Loucy (cell line): ENCODE measurements at regions not wholly inside any gene's neighbourhood (a gene's known extent, or its start where the extent isn't known, plus 50 kb on each side); places are given as distances from the start of the nearest gene placed in this dataset.

Source experiments
- H2AFZ ChIP-seq: fragments of 200-600 bp; sonication (generic); 2 replicates; pipeline ENCODE4 v1.6.0; 2016; ENCODE audit warnings: antibody characterized with exemption, mild to moderate bottlenecking, low read length, moderate library complexity
- H3F3A ChIP-seq: fragments of 200-600 bp; 2 replicates; pipeline ENCODE4 v1.6.0; 2016; ENCODE audit warnings: antibody characterized with exemption, low read depth, mild to moderate bottlenecking
- H3K27me3 ChIP-seq: fragments of 200-600 bp; sonication (generic); 2 replicates; pipeline ENCODE4 v1.6.1; 2014; ENCODE audit warnings: low read length, mild to moderate bottlenecking; ENCODE audit not compliant: insufficient read depth, poor library complexity, severe bottlenecking
- H3K36me3 ChIP-seq: fragments of 200-600 bp; sonication (generic); 2 replicates; pipeline ENCODE4 v1.6.1; 2016; ENCODE audit warnings: low read length; ENCODE audit not compliant: insufficient read depth
- H3K4me1 ChIP-seq: fragments of 200-600 bp; sonication (generic); 2 replicates; pipeline ENCODE4 v1.5.1; 2014; ENCODE audit warnings: low read length, mild to moderate bottlenecking; ENCODE audit not compliant: insufficient read depth, poor library complexity, severe bottlenecking
- H3K4me2 ChIP-seq: fragments of 200-600 bp; sonication (generic); 2 replicates; pipeline ENCODE4 v1.6.0; 2014; ENCODE audit warnings: antibody characterized with exemption, low read length, low read depth, mild to moderate bottlenecking; ENCODE audit not compliant: poor library complexity, severe bottlenecking
- H3K4me3 ChIP-seq: fragments of 200-600 bp; sonication (generic); 2 replicates; pipeline ENCODE4 v1.5.1; 2014; ENCODE audit warnings: low read length, mild to moderate bottlenecking, mixed read lengths; ENCODE audit not compliant: poor library complexity, severe bottlenecking
- H3K79me2 ChIP-seq: fragments of 200-600 bp; sonication (generic); 2 replicates; pipeline ENCODE4 v1.6.1; 2014; ENCODE audit warnings: low read length; ENCODE audit not compliant: insufficient read depth
- H3K9ac ChIP-seq: fragments of 200-600 bp; sonication (generic); 2 replicates; pipeline ENCODE4 v1.6.0; 2014; ENCODE audit warnings: mild to moderate bottlenecking, low read depth, low read length, moderate library complexity; ENCODE audit not compliant: poor library complexity, severe bottlenecking
- H3K9me2 ChIP-seq: fragments of 200-600 bp; sonication (generic); replicated peaks from 2 replicates; pipeline ENCODE4 v1.6.1; 2016; ENCODE audit warnings: low read depth, low read length, mixed read lengths
- H3K9me3 ChIP-seq: fragments of 200-600 bp; sonication (generic); 2 replicates; pipeline ENCODE4 v1.6.1; 2014; ENCODE audit warnings: mild to moderate bottlenecking, antibody characterized with exemption, low read length, low read depth; ENCODE audit not compliant: insufficient read depth
- H4K20me1 ChIP-seq: fragments of 200-600 bp; sonication (generic); 2 replicates; pipeline ENCODE4 v1.6.0; 2014; ENCODE audit warnings: antibody characterized with exemption, low read length, mild to moderate bottlenecking; ENCODE audit not compliant: insufficient read depth, poor library complexity, severe bottlenecking
- EZH2phosphoT487 ChIP-seq: fragments of 200-600 bp; IDR thresholded peaks from 2 replicates; pipeline ENCODE4 v1.6.1; 2018; ENCODE audit warnings: antibody characterized with exemption, mild to moderate bottlenecking, moderate library complexity, borderline replicate concordance
- TF ChIP-seq, protein P1 (sequence below): fragments of 200-600 bp; sonication (generic); conservative IDR thresholded peaks from 2 replicates; pipeline ENCODE4 v1.5.1; 2014; ENCODE audit warnings: mild to moderate bottlenecking, antibody characterized with exemption, low read length

DNA sequence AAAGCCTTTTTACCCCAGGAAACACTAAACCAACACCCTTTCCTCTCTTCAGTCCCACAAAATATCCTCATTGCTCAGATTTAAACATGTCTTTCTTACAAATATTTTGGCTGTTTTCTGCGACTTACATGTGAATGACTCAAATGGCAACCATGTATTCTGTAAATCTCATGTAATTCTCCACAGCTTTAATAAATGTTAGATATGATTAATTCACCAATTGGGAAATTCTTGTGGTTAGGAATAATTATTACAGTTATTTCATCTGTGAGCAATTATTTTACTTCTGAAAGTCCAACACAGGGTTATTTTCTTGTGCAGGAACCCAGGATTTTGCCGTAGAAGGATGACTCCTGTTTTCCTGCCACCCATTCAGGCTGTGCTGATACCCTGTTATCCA, 431.5 kb downstream of the LMO4 start:
- Histone ChIP-seq H3K9me2 (no peaks in the 10 kb centered on the region), H3F3A (no peaks in the 10 kb centered on the region), H2AFZ (no peak overlapping the region), H3K36me3 (no peaks in the 10 kb centered on the region), H3K4me3 (no peak overlapping the region), H3K9ac (no peak overlapping the region), H4K20me1 (no peaks in the 10 kb centered on the region), H3K4me2 (no peak overlapping the region), H3K4me1 (peaks cover 28% of the 10 kb centered on the region), H3K79me2 (no peaks in the 10 kb centered on the region), H3K27me3 (no peaks in the 10 kb centered on the region), H3K9me3 (no peaks in the 10 kb centered on the region)
- TF ChIP-seq EZH2phosphoT487, result no peak
- TF ChIP-seq, protein P1, sequence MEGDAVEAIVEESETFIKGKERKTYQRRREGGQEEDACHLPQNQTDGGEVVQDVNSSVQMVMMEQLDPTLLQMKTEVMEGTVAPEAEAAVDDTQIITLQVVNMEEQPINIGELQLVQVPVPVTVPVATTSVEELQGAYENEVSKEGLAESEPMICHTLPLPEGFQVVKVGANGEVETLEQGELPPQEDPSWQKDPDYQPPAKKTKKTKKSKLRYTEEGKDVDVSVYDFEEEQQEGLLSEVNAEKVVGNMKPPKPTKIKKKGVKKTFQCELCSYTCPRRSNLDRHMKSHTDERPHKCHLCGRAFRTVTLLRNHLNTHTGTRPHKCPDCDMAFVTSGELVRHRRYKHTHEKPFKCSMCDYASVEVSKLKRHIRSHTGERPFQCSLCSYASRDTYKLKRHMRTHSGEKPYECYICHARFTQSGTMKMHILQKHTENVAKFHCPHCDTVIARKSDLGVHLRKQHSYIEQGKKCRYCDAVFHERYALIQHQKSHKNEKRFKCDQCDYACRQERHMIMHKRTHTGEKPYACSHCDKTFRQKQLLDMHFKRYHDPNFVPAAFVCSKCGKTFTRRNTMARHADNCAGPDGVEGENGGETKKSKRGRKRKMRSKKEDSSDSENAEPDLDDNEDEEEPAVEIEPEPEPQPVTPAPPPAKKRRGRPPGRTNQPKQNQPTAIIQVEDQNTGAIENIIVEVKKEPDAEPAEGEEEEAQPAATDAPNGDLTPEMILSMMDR, result no peak

DNA sequence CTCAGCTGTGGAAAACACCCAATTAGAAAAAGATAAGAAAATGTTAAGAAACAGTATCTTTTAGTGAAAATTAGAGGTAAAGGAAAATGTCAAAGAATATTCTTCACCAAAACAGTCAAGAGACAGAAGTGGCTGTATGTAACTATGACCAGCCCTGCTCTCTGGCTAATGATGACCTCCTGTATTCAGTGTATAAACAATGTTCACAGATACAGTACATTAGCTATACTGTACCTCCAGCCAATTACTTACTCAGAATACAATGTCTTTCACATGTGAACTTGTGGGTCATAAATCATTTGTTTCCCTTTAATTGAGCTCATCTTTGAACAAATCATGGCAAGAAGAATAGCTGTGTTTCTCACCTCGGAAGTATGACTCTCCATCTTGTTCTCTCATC, 432.0 kb downstream of the LMO4 start:
- Histone ChIP-seq H3K9me2 (no peaks in the 10 kb centered on the region), H3K4me1 (peaks cover 33% of the 10 kb centered on the region), H4K20me1 (no peaks in the 10 kb centered on the region), H3K4me2 (no peak overlapping the region), H3K79me2 (no peaks in the 10 kb centered on the region), H3K4me3 (no peak overlapping the region), H3K9me3 (no peaks in the 10 kb centered on the region), H3K27me3 (no peaks in the 10 kb centered on the region), H3K9ac (no peak overlapping the region), H3K36me3 (no peaks in the 10 kb centered on the region), H3F3A (no peaks in the 10 kb centered on the region), H2AFZ (no peak overlapping the region)
- TF ChIP-seq, protein P1, result no peak
- no peak for TF ChIP-seq EZH2phosphoT487

DNA sequence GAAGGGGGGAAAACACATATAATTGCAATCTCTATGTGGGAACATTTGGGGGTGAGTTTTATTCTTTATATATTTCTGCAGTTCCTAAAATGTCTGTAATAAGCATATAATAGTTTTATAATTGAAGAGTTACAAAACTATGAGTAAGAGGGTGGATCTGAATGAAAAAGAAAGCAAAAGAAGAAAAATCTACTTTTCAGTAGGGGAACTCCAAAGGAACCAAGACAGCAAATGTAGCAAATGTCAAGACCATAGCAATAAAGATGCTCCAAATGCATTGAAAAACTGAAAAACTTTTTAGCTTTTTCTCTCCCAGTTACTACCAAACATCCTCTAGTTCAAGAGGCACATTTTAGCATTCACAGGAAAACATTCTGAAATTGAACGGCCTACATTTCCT, 434.8 kb downstream of the LMO4 start:
- H3K36me3 ChIP-seq, result no peaks in the 10 kb centered on the region
- H3K9me2 ChIP-seq, result no peaks in the 10 kb centered on the region
- no peaks in the 10 kb centered on the region for H3K79me2 ChIP-seq
- H4K20me1 ChIP-seq, result no peaks in the 10 kb centered on the region
- no peak for TF ChIP-seq EZH2phosphoT487
- TF ChIP-seq, protein P1, result no peak
- H3K4me1 ChIP-seq, result peaks cover 34% of the 10 kb centered on the region
- no peak overlapping the region for H3K4me3 ChIP-seq
- no peaks in the 10 kb centered on the region for H3K27me3 ChIP-seq
- H2AFZ ChIP-seq, result peak overlapping the region; percentile 73; the same call in 1 of the 2 replicates
- H3K9me3 ChIP-seq, result no peaks in the 10 kb centered on the region
- H3F3A ChIP-seq, result no peaks in the 10 kb centered on the region
- H3K9ac ChIP-seq, result no peak overlapping the region
- no peak overlapping the region for H3K4me2 ChIP-seq
